Fibroblast of lung (primary cell): ENCODE measurements at regions not wholly inside any gene's neighbourhood (a gene's known extent, or its start where the extent isn't known, plus 50 kb on each side); places are given as distances from the start of the nearest gene placed in this dataset.

Source experiments
- DNase-seq, 2 donors: peaks; one replicate each; pipeline versions ENCODE4 v3.0.0 to v3.0.0-alpha.2; 2010; ENCODE audit warnings: low read depth in 2 of 2
- H2AFZ ChIP-seq: 2 replicates; pipeline ENCODE4 v1.5.1; 2012; ENCODE audit warnings: low read length, control low read depth, inconsistent platforms
- H3K27ac ChIP-seq: 2 replicates; pipeline ENCODE4 v1.5.1; 2011; ENCODE audit warnings: low read length, control low read depth; ENCODE audit not compliant: insufficient read depth
- H3K27me3 ChIP-seq: 2 replicates; pipeline ENCODE4 v1.5.1; 2011; ENCODE audit warnings: mild to moderate bottlenecking, low read length; ENCODE audit not compliant: control insufficient read depth, insufficient read depth
- H3K36me3 ChIP-seq: 2 replicates; pipeline ENCODE4 v1.5.1; 2011; ENCODE audit warnings: low read length; ENCODE audit not compliant: control insufficient read depth, insufficient read depth
- H3K4me1 ChIP-seq: 2 replicates; pipeline ENCODE4 v1.5.1; 2011; ENCODE audit warnings: low read length; ENCODE audit not compliant: control insufficient read depth, insufficient read depth; ENCODE audit errors: extremely low read depth
- H3K4me2 ChIP-seq: 2 replicates; pipeline ENCODE4 v1.5.1; 2011; ENCODE audit warnings: low read length, control low read depth; ENCODE audit not compliant: insufficient read depth; ENCODE audit errors: extremely low read depth
- H3K4me3 ChIP-seq, 4 experiments: fragments of 200-600 bp in 1 of 4; sonication (generic) in 1 of 4; replicated peaks in 1 of 4; 2 replicates each; pipeline ENCODE4 v1.5.1; 2011 to 2016; ENCODE audit warnings: low read length in 4 of 4, low read depth in 3 of 4, mild to moderate bottlenecking in 3 of 4, control low read depth in 2 of 4, inconsistent platforms in 1 of 4, mixed read lengths in 1 of 4; ENCODE audit not compliant: insufficient read depth in 1 of 4; ENCODE audit errors: control extremely low read depth in 1 of 4
- H3K79me2 ChIP-seq: 2 replicates; pipeline ENCODE4 v1.5.1; 2012; ENCODE audit warnings: mild to moderate bottlenecking, low read length, inconsistent platforms; ENCODE audit not compliant: control insufficient read depth, insufficient read depth
- H3K9ac ChIP-seq: 2 replicates; pipeline ENCODE4 v1.5.1; 2011; ENCODE audit warnings: mild to moderate bottlenecking, low read length, control low read depth; ENCODE audit not compliant: insufficient read depth
- H3K9me3 ChIP-seq: 2 replicates; pipeline ENCODE4 v1.5.1; 2012; ENCODE audit warnings: low read depth, low read length; ENCODE audit not compliant: control insufficient read depth, insufficient read depth
- H4K20me1 ChIP-seq: 2 replicates; pipeline ENCODE4 v1.5.1; 2011; ENCODE audit warnings: low read length; ENCODE audit not compliant: control insufficient read depth, insufficient read depth; ENCODE audit errors: extremely low read depth
- CTCF ChIP-seq, 2 donors: IDR thresholded peaks in 1 of 2; conservative IDR thresholded peaks in 1 of 2; 1 replicate in 1 of 2; 2 replicates in 1 of 2; pipeline ENCODE4 v1.5.1; 2011 to 2012; ENCODE audit warnings: low read length in 2 of 2, control low read depth in 1 of 2, inconsistent platforms in 1 of 2, low read depth in 1 of 2, mild to moderate bottlenecking in 1 of 2
- EZH2 ChIP-seq: IDR thresholded peaks from 2 replicates; pipeline ENCODE4 v1.5.1; 2012; ENCODE audit warnings: low read length, control low read depth, mild to moderate bottlenecking; ENCODE audit errors: missing control alignments

- Histone ChIP-seq H3K4me1 (peaks cover 7% of the 10 kb centered on the region), H3K4me3 (no peak overlapping the region), H3K36me3 (no peaks in the 10 kb centered on the region), H3K9ac (no peak overlapping the region), H3K9me3 (no peaks in the 10 kb centered on the region), H3K27ac (no peak overlapping the region), H4K20me1 (no peaks in the 10 kb centered on the region), H2AFZ (no peak overlapping the region), H3K4me2 (no peak overlapping the region), H3K27me3 (no peaks in the 10 kb centered on the region), H3K79me2 (no peaks in the 10 kb centered on the region)
- DNase-seq, result no peak
- no peak for TF ChIP-seq CTCF (conservative IDR thresholded peaks at IDR 0.05 in 1 of 2, IDR thresholded peaks at IDR 0.05 in 1 of 2; ENCODE audit: low read depth in 1 of 2, low read length in 2 of 2)
- no peak for TF ChIP-seq EZH2
Observed at GRCh38 chr5:82390088-82390487, 111.9 kb upstream of the RPS23 start.

DNA sequence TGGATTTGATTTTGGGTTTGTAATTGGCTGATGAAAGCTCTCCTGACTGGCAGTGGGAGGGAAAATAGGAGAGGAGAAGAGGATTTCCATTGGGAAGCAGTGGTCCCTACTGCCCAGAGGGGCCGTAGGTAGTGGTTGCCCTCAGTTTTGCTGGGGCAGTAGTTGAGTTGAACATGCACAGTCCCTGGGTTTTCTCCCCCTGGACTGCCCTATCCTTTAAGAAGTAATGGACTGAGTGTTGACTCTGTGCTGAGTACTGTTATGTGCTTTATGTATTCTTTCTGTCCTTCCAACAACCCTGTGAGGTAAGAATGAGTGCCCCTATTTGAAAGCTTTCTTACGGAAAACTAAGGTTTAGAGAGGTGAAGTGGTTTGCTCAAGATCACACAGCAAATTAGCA is 111.2 kb upstream of the RPS23 start:
- Histone ChIP-seq H3K4me3 (no peak overlapping the region), H3K79me2 (no peaks in the 10 kb centered on the region), H3K9me3 (no peaks in the 10 kb centered on the region), H3K27ac (peak overlapping the region; percentile 50), H3K27me3 (no peaks in the 10 kb centered on the region), H3K4me2 (peak overlapping the region; percentile 40), H4K20me1 (no peaks in the 10 kb centered on the region), H3K36me3 (no peaks in the 10 kb centered on the region), H3K4me1 (peaks cover 7% of the 10 kb centered on the region), H2AFZ (no peak overlapping the region), H3K9ac (no peak overlapping the region)
- DNase-seq, result no peak
- no peak for TF ChIP-seq CTCF (conservative IDR thresholded peaks at IDR 0.05 in 1 of 2, IDR thresholded peaks at IDR 0.05 in 1 of 2; ENCODE audit: low read depth in 1 of 2, low read length in 2 of 2)
- no peak for TF ChIP-seq EZH2

DNA sequence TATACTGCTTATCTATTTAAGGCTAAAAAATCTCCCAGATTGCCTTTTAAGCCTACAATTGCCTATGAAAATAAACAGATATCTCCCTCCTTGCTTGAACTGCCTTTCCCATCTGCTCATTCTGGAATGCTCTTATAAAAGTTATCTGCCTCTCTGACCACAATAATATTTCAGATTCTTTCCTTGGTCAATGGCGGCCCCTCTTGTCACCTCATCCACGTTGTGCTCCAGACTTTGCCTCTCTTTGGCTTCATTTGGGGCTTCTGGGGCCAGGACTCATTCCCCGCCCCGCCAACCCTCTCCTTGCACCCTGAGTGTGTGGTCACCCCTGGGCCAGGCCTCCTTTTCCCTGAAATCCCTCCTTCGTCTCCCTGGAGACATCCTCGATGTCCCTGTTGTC is 110.0 kb upstream of the RPS23 start:
- Histone ChIP-seq H3K79me2 (no peaks in the 10 kb centered on the region), H3K9me3 (no peaks in the 10 kb centered on the region), H3K27me3 (no peaks in the 10 kb centered on the region), H3K27ac (no peak overlapping the region), H3K36me3 (no peaks in the 10 kb centered on the region), H3K9ac (no peak overlapping the region), H3K4me3 (no peak overlapping the region), H3K4me1 (peaks cover 7% of the 10 kb centered on the region), H4K20me1 (no peaks in the 10 kb centered on the region), H2AFZ (no peak overlapping the region), H3K4me2 (no peak overlapping the region)
- peak; percentile 59 to 97 for DNase-seq
- TF ChIP-seq EZH2 (no peak), CTCF (conservative IDR thresholded peaks at IDR 0.05 in 1 of 2, IDR thresholded peaks at IDR 0.05 in 1 of 2; ENCODE audit: low read depth in 1 of 2, low read length in 2 of 2) (no peak)
